HL-60 (cell line): ENCODE measurements at regions not wholly inside any gene's neighbourhood (a gene's known extent, or its start where the extent isn't known, plus 50 kb on each side); places are given as distances from the start of the nearest gene placed in this dataset.

Source experiments
- CTCF ChIP-seq: IDR thresholded peaks from one replicate; pipeline ENCODE4 v1.5.1; 2011; ENCODE audit warnings: low read length, control low read depth, inconsistent platforms; ENCODE audit not compliant: insufficient read depth
- POLR2AphosphoS5 ChIP-seq: IDR thresholded peaks from 2 replicates; pipeline ENCODE4 v1.6.1; 2012; ENCODE audit warnings: low read depth
- REST ChIP-seq: IDR thresholded peaks from 2 replicates; pipeline ENCODE4 v1.6.1; 2012; ENCODE audit warnings: low read depth; ENCODE audit not compliant: insufficient replicate concordance
- SPI1 ChIP-seq: IDR thresholded peaks from 2 replicates; pipeline ENCODE4 v1.6.1; 2012; ENCODE audit warnings: low read depth, mild to moderate bottlenecking, borderline replicate concordance

- TF ChIP-seq CTCF (no peak), POLR2AphosphoS5 (no peak), REST (no peak), SPI1 (no peak)
Observed at GRCh38 chr3:117735481-117736101, 1026.0 kb downstream of the TUSC7 start.
